ENCODE measurements at regions not wholly inside any gene's neighbourhood (a gene's known extent, or its start where the extent isn't known, plus 50 kb on each side); places are given as distances from the start of the nearest gene placed in this dataset.

DNA sequence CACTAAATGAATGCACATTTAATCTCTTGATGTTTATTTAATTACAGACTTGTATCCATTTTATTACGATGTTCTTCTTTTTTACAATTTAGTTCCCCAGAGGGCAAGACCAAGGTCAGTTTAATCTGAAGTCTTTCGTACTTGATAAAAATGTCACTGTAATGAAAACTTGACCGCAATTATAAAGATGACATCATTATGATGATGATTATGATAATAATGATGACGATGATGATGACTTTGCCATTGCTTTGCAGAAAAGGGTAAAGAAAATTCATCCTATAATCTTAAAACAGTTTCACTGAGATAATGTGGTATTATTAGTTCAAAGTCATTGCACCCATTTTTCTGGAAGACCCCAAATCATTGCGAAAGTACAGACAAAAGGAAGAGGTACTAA is 290.1 kb downstream of the NEBL start:
- no peak for TF ChIP-seq CTCF (conservative IDR thresholded peaks at IDR 0.05 in 1 of 2, IDR thresholded peaks at IDR 0.05 in 1 of 2; ENCODE audit: extremely low read depth in 1 of 2, insufficient read depth in 1 of 2, low read depth in 1 of 2, low read length in 2 of 2)
- TF ChIP-seq EZH2 (IDR thresholded peaks at IDR 0.05; ENCODE audit: borderline replicate concordance, low read length) = no peak

Measured in mammary epithelial cell (primary cell).